ENCODE measurements at regions not wholly inside any gene's neighbourhood (a gene's known extent, or its start where the extent isn't known, plus 50 kb on each side); places are given as distances from the start of the nearest gene placed in this dataset.

DNA sequence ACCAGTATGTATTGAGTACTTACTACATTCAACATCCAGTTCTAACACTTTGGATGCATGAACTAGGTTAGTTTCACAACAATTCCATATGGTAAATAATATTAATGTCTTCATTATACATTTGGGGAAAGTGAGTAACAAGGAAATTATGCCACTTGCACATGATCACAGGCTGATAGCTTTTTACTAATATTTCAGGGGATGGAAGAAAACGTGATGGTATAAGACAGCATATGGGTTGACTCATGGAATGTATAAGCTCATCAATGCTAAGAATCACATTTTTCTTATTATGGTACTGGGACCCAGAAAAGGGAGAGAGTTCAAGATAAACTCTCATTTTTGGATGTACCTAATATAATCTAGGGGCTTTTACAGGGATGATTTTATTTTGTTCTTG is 188.7 kb downstream of the MIAT start:
- TF ChIP-seq EZH2phosphoT487 (IDR thresholded peaks at IDR 0.05; ENCODE audit: low read depth): no peak
- TF ChIP-seq, protein P1, sequence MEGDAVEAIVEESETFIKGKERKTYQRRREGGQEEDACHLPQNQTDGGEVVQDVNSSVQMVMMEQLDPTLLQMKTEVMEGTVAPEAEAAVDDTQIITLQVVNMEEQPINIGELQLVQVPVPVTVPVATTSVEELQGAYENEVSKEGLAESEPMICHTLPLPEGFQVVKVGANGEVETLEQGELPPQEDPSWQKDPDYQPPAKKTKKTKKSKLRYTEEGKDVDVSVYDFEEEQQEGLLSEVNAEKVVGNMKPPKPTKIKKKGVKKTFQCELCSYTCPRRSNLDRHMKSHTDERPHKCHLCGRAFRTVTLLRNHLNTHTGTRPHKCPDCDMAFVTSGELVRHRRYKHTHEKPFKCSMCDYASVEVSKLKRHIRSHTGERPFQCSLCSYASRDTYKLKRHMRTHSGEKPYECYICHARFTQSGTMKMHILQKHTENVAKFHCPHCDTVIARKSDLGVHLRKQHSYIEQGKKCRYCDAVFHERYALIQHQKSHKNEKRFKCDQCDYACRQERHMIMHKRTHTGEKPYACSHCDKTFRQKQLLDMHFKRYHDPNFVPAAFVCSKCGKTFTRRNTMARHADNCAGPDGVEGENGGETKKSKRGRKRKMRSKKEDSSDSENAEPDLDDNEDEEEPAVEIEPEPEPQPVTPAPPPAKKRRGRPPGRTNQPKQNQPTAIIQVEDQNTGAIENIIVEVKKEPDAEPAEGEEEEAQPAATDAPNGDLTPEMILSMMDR (IDR thresholded peaks at IDR 0.05; ENCODE audit: low read depth, low read length): no peak
